HG03354 (cell line): ENCODE measurements at regions not wholly inside any gene's neighbourhood (a gene's known extent, or its start where the extent isn't known, plus 50 kb on each side); places are given as distances from the start of the nearest gene placed in this dataset.

Experiments used
- ATAC-seq: cut with Tn5 transposase; IDR thresholded peaks from one replicate; pipeline ENCODE4 v1.9.1; 2021; ENCODE audit warnings: mild to moderate bottlenecking; ENCODE audit not compliant: unreplicated experiment, poor library complexity, severe bottlenecking

DNA sequence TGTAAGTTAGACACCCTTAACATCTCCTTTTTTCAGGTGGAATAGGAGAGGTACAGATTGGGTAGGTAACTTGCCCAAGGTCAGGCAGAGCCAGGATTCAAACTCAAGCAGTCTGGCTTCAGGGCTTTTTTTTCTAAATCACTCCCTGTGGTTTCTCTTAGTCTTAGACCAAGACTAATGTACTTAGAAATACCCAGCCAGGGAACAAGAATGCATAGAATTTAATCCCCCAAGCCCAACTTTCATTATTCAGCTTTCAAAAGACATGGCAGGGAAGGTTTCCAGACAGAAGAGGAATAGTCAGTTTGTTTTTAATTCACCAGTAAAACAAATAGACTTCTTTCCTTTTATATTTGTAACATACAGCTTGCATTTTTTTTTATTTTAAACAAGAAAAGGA, 305.2 kb upstream of the RBFOX1 start:
- ATAC-seq = no peak

DNA sequence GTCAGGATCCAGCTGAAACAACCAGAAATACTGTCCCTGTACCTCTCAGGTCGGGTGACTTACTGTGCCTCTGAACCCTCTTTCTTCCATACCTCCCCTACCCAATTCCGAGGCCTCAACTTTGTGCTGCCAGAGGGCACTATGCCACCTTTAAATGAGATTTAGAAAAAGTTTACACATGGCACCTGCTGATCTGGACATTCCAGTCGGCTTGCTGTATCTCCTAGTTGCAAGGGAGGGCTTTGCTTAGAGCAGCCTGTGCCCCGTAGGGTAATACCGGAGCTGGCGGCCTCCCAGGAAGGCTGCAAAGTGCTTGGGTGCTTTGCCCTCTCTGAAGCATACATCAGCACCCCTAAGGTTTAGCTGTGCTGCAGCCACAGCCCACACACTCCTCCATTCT, 306.0 kb upstream of the RBFOX1 start:
- no peak for ATAC-seq

DNA sequence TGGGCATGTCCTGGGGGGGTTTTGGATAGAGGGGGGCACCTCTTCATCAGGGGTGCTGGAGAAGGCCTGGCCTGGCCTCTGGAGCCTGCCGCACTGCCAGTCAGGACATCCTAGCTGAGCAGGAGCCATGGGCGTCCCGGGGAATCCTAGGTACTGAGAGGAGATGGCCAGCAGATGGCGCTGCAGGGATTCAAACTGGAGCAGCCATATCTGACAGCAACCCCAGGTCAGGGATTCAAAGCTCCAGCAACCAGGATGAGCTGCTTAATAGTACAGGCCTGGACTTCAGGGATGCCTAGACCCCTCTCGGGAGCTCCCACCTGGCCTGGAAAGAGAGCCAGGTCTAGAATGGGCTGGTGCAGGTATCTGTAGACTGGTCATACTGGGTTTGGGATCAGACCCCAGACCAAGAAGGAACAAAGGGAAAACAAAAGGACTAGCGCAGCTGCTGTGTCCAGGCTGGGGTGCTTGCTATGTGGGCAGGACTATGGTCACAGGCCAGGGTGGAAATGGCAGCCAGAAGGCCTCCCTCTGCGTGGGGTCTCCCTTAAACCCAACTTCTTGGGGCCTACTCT, 306.9 kb upstream of the RBFOX1 start:
- ATAC-seq = no peak

DNA sequence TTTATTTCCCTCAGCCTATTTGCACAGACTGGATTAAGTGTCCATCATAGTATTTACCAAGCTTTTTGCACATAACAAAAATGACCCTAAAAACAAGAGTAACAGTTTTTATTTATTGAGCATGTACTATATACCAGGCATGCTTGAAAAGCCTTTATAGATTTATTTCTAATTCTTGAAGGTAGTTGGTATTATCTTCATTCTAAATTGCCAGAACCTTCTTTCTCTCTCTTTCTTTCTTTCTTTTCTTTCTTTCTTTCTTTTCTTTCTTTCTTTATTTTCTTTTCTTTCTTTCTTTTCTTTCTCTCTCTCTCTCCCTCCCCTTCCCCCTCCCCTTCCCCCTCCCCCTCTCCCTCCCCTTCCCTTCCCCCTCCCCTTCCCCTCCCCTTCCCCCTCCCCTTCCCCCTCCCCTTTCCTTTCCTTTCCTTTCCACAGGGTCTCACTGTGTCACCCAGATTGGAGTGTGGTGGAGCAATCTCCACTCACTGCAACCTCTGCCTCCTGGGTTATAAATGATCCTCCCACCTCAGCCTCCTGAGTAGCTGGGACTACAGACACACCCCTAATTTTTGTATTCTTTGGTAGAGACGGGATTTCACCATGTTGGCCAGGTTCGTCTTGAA, 310.9 kb upstream of the RBFOX1 start:
- ATAC-seq = no peak

- ATAC-seq = no peak
These were observed 315.5 kb upstream of the RBFOX1 start for GRCh38 chr16:7017006-7017662.

GRCh38 chr16:7014756-7015155, 317.9 kb upstream of the RBFOX1 start:
- ATAC-seq = no peak

- no peak for ATAC-seq
These were observed 318.7 kb upstream of the RBFOX1 start for GRCh38 chr16:7013990-7014389.

GRCh38 chr16:7004266-7004665, 328.4 kb upstream of the RBFOX1 start:
- ATAC-seq = no peak

DNA sequence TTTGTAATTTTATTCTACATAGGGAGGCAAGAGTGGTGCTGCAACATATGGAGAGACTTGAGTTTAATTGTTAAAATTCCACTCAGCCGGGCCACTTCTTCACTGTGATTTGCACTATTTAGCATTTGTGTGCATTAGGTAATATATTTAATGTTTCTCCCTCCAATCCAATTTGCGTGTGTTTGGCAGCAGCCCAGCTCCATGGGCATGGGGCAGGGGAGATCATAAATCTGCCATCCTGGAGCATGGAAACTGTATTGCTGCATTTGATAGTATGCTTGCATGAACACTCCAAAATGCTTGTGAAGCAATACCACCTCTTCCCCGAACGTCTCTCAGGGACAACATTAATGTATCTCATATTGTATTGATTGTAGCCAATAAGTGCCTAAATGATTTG, 339.1 kb upstream of the RBFOX1 start:
- ATAC-seq = no peak

- ATAC-seq = no peak
These were observed 343.8 kb upstream of the RBFOX1 start for GRCh38 chr16:6988846-6989245.

DNA sequence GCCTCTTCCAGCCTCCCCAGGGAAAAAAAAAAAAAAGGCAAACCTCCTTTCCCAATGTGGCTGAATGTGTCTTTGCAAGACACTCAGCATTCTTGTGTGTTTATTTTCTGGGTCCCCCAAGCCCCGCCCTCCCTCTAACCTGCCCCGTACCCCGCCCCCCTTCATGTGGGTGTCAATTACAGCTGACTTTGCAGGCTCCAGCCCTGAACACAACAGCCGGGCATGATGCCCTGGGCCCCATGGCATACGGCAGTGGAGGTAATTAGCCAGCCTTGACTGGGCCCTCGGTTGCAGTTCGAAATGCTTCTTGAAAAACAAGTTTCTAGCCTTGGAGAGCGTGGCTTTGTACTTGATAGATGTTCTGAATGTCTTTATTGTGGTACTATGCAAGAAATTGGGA, 354.7 kb upstream of the RBFOX1 start:
- no peak for ATAC-seq

DNA sequence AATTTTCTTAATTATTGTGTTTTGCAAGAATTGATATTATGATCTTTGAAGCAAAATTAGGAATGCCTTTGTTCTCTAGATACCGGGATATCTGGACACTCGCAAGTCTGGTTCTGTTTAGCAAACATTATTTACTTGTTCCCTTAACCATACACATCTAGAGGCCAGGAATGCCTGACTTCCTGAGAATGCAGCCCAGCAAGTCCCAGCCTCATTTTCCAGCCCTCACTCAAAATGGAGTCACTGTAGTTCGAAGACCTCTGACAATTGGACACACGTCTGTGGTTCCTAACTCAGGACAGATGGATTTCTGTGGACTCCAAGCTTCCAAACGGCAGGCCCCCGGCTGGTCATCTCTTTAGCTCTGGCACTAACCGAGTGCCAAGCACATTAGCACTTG, 355.4 kb upstream of the RBFOX1 start:
- ATAC-seq = no peak

DNA sequence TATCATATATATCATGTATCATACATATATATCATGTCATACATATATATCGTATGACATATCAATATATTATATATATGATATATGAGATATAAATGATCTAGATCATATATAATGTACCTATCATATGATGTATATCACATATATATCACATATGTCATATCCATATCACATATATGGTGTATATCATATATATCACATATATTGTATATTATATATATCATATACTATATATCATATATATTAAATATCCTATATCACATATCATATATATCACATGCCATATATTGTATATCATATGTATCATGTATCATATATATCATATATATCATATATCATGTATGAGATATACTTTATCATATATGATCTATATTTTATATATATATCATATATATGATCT, 355.9 kb upstream of the RBFOX1 start:
- no peak for ATAC-seq

GRCh38 chr16:6970171-6970857, 362.3 kb upstream of the RBFOX1 start:
- no peak for ATAC-seq

- ATAC-seq = no peak
These were observed 363.1 kb upstream of the RBFOX1 start for GRCh38 chr16:6969594-6969993.

DNA sequence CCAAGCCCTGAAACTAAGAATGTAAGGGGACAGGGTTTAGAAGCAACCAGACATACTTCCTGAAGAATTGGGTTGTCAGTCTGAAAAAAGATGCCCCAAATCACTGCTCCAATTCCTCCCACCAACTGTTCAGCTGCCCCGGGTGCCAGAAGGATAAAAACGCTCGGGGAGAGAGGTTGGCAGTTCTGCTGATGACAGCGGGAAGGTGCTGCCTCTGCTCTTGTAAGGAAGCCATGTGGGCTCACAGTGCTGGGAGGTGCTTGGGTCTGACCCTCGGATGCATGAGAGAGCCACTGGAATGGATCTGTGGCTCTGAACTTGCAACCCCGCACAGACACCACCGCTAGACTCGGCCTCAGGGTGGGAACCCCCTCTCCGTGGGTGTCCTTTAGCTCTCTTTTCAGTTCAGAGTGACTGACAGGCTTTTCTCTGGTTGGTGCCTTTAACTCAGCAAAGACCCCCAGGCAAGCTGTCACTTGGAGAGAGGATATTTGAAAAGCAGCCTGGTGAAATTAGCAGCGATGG, 364.8 kb upstream of the RBFOX1 start:
- ATAC-seq = no peak

- ATAC-seq = no peak
These were observed 365.7 kb upstream of the RBFOX1 start for GRCh38 chr16:6966925-6967324.

GRCh38 chr16:6964679-6965078, 368.0 kb upstream of the RBFOX1 start:
- no peak for ATAC-seq

DNA sequence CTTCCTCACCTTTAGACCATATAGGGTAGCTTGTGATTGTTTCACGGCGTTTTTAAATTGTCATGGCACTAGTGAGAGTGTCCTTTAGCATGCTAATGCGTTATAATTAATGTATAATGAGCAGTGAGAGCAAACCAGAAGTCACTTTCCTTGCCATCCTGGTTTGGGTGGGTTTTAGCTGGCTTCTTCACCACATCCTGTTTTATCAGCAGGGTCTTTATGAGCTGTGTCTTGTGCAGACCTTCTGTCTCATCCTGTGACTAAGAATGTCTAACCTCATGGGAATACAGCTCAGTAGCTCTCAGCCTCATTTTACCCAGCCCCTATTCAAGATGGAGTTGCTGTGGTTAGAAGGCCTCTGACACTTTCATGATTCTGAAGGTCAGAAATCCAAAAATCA, 370.9 kb upstream of the RBFOX1 start:
- no peak for ATAC-seq

- ATAC-seq = no peak
These were observed 374.5 kb upstream of the RBFOX1 start for GRCh38 chr16:6958184-6958583.

DNA sequence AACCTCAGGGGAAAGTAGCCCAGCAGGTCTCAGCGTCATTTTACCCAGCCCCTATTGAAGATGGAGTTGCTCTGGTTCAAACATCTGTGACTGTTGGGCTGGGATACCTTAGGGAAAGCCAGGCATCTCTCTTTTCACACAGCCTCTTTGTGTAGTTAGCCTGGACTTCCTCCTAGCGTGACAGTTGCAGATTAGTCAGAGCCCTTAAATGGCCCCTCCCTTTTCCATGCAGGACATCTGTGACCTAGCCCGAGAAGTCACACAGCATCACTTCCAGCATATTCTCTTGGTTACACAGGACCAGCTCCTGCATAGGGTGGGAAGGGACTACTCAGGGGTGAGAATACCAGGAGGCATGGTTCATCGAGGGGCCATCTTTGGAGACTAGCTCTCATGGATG, 375.0 kb upstream of the RBFOX1 start:
- no peak for ATAC-seq
